ENCODE measurements at regions not wholly inside any gene's neighbourhood (a gene's known extent, or its start where the extent isn't known, plus 50 kb on each side); places are given as distances from the start of the nearest gene placed in this dataset.

DNA sequence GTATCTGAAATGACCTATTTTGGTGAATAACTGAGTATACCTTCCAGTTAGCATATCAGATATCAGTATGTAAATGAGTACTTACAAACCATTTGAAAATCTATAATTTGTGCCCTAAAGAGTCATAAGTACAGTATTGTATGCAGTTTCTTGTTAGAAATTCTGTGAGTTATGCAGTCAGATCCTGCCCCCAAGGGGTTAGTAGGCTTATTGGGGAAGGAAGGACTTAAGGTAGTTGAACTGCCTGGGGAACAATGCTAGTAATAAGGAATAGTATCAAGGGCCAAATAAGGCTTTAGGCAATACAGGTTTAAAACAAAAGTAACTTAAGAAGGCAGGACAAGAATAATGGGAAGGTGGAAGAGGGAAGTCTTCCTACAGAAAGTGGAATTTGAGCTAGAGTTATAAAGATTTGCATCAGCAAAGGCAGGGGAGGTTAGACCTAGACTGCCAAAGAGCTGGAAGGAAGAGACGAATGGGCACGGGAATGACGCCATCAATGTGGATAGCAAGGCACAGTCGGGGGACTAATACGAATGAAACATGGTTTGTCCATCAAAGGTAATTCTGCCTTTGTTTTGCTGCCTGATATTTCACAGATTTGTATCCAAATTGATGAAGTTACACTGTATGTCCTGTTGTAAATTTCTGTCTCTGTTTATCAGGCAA, 182.9 kb upstream of the DPYD start:
- DNase-seq, result no peak

DNA sequence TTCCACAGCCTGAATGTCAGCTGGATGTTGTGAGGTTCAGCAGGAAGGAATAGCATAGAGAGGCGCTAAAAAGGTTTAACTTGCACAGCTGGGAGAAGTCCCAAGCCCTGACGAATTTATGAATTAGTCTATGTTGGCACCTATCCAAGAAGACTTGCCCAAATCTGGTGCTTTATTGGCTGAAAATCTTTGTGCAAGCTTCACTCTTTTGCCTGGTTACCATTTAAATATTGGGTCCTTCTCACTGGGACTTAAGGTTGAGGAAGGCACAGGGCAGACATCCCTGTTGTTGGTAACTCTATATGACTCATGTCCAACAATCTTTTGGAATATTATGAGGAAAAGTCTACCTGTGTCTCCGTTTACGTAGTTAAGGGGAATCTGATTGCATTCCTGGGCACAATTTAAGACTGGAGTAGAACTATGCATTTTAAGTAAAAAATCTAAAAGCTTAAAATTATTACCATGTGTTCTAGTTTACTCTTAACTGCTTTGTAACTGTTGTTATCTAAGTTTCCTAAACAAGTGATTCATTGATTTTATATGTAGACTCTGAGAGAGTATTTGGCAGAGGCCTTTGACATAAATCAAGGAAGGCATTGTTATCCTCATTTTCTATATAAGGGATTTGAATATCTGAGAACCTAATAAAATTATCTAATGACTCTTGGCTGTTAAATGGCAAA, 181.7 kb upstream of the DPYD start:
- no peak for DNase-seq

DNA sequence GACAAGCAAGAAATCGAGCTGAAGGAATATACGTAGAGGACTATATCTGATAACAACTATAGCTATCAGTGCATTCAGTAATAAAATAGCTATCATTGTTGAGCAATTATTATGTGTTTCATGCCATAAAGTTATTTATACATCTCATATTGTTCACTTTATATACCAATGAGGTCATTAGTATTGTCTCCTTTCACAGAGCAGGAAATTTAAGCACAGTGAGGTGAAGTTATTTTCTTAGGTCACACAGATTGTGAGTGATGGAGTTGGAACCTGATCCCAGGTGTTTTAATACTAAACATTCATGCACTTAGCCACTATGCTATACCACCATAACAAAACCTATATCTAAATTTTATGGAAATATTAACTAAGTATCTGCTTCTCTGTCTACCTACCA, 180.5 kb upstream of the DPYD start:
- no peak for DNase-seq

DNA sequence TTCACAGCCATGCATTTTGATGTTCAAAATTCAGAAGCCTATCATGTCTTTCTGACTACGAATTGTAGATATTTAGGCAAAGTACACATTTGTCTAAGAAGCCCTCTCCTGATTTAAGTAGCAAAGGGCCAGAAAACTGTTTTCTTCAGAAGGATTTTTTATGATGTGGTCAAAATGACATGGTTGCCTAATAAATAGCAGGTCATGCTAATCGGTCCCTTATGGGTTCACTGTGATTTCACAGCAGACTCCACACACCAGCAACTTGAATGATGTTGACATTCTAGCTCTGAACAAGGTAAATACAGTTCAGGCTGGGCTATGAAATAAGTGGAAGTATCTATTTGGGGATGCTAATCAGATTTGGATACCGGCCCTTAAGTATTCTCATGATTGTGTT, 178.7 kb upstream of the DPYD start:
- no peak for DNase-seq

DNA sequence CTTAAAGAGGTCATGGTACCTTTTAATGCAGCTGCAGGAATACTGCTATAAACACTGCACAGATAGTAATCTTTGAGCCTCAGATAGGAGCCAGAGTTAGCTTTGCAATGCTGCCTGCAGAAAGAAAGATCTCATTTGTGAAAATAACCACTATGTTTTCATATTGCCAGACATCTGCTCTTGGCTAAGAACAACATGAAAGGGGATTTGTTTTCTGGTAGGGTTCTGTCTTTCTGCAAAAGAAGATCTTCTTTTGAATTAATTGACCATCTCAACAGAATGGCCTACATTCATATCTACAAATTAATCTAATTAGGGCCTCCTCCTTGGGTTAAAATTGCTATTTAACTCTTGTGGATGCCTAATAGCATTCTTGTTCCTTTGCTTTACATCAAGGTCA, 177.6 kb upstream of the DPYD start:
- no peak for DNase-seq

DNA sequence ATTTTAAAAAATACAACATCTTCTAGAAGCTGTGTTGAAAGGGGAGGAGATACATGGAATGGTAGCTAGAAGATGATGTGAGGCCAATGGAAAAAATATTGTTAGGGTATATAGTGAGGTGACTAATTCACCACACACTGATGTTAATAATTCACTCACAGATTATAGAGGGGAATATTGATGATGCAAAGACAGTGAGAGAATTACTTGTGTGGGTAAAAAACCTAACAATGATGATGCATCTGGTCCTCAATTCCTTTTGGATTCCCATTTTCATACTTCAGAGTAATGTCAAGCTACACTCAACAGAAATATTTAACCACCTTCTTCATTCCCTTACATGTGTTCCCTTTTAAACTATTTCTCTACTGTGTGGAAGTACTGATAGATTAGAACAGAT, 169.5 kb upstream of the DPYD start:
- DNase-seq, result no peak

DNA sequence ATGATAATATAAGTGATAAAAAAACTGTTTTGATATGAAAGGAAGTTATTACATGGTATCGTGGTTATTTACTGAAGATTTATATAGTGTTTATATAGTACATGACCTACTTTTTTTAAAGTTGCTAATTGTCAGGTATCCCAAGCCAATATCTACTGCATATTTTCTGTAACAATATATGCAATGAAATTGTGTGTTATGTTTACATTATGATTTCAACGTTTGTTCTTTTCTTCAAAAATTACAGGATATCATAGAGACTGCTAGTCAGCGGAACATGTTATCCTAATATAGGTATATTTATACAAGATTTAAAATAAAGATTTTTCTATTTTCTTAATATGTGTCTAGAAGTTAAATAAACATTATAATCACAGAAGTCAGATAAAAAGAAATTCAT, 167.5 kb upstream of the DPYD start:
- no peak for DNase-seq

DNA sequence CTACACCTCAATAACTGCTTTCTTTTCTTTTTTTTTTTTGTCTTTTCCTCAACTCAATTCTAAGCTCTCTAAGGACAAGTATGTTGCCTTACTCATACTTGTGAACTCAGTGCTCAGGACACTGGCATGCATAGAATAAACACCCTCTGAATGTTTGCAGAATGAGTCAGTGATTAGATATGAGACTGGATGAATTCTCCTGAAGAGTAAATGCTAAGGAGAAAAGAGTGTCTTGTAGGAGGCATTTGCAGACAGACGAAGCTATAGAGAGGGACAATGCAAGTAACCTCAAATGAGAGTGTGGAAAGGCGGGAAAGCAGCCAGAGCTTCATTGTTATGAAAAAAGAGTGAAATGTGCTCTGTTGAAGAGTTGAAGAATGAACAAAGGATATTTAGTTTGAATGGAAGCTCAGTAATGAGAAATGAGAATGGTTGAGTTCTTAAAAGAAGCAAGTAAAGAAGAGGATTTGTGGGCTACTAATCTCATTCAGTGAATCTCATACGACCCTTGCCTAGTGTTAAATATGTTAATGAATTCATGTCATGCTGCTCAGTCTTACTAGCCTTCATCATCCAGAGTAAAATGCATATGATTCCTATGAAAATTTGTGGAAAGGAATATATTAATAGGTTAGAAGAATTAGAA, 166.1 kb upstream of the DPYD start:
- DNase-seq, result no peak

DNA sequence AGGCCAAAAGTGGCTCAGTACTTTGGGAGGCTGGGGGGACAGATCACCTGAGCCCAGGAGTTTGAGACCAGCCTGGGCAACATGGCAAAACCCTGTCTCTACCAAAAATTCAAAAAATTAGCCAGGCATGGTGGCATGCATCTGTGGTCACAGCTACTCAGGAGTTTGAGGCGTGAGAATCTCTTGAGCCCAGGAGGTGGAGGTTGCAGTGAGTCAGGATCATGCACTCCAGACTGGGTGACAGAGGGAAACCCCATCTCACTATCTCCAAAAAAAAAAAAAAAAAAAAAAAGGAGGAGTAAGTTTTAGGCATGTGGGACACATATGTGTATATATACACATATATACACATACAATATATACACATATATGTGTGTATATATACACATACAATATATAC, 165.3 kb upstream of the DPYD start:
- no peak for DNase-seq

DNA sequence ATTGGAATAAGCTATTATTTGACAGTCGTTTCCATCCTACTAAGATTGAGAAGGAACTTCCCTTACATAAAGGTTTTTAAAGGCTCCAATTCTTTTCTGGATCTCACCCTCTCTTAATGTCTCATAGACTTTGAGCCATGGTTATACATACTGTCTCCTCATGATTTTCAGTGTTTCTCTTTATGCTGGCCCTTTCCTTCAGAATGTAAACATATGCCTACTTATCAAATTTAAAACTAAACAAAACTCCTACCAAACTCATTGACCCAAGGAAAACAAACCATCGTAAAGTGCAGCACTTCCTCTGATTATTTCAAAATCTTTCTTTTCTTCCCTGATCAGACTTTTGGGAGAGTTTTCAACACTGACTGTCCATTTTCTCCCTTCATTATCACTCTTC, 163.4 kb upstream of the DPYD start:
- no peak for DNase-seq

DNA sequence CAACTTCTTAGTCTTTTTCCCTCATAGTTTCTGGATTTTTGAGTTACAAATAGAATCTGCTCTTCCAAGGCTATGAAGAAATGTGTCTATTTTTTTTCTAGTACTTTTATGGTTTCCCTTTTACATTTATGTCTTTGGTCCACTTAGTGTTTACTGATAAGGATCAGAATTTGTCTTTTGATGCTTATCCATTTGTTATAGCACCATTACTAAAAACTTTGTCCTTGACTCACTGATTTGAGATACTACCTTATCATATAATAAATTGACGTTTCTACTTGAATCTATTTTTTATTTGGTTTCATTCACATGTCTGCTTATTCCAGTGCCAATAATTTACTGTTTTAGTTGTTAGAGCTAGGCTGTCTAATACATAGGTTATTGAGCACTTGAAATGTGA, 161.1 kb upstream of the DPYD start:
- DNase-seq, result no peak

DNA sequence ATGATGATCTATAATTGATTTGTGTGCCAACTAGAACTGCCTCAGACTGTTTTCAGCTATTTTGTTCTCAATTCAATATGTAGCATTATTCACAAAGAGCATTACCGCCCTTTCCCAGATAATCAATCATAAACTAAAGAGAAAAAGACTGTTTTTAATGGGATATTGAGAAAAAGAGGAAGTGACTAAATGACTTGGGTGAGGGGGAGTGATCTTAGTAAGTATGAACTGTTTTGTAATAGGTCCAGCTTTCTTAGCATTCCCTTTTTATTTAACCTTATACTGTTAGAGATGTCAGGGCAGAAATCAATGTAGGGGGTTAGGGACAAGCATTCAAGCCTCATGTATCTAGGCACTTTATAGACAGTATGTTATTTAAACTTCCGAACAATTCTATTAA, 157.8 kb upstream of the DPYD start:
- DNase-seq, result no peak

DNA sequence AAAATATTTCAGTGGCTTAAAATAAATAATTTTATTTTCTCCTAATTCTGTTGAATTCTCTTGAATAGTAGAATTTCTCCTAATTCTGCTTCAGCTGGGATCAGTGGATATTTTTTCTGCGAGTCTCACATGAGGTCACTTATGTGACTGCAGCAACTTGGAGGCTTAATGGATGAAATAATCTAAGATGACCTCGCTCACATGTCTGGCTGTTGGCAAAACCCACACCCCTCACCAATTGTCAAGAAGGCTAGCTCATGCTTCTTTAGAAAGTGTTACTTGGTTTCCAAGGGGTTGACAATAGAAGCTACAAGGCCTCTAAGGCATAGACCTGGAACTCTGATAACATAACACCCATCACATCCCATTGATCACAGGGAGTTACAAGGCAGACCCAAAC, 156.9 kb upstream of the DPYD start:
- DNase-seq, result no peak

DNA sequence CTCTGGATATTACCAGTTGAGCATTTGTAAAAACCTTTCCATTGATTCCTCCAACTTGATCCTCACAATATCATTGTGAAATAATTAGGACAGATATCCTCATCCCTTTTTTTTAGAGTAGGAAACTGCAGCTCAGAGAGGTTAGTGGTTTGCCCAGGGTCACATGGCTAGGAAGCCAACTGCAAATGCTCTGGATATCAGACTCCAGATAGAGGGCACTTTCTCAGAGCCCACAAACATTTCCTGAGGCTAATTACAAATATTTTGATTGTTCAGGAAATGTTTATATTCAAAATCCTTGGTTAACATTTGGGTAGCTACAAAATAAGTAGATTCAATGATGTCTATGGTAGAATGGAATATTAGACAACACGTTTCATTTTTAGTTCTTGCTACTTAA, 154.8 kb upstream of the DPYD start:
- DNase-seq, result no peak

DNA sequence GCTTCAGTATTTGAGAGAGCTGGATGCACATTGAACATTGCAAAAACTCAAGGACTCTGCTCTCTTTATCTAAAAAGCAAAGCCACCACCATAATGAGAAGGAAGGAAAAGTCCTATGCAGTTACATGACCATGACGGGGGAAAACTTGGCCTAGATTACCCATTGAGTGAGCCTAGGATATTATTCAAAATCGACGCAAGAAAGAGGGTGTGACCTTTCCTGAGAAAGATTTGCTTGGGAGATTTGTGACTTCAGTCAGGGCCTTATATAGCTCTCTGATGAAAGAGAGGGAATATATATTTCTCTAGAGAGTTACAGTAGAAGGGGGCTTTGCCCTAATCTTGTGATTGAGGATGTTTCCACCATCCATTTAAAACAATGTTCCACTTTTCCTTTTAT, 153.0 kb upstream of the DPYD start:
- no peak for DNase-seq

DNA sequence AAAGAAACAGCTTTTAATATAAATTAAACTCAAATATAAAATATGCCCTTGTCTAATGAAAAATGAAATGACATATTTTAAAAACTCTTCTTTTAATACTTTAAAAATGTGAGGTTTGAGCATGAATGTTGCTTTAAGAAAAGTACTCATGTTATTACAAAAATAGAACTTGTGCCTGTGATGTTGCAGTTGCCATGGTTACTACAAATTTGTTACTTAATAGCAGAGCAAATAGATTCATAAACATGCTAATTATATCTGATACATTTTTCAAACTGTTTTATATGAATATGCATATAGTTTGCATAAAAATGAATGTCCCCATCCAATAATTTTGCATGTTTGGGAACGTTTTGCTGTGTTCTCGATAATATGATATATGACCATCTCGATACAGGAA, 152.3 kb upstream of the DPYD start:
- no peak for DNase-seq

DNA sequence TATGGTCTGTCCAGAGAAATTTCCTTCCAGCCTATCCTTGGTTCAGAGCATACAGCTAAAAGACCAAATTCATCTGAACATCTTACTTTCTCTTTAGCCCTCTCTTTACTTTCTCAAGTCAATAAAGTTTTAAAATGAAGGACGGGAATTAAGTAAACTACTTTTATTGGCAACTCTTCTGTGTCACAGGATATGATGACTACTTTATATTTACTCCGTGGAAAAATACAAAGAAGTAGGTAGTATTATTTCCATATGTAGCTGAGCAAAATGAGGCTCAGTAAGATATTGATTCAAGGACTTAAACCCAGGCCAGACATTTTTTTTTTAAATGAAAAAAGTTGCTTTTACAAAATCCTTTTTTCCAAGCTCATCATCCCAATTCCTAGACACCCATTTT, 151.2 kb upstream of the DPYD start:
- no peak for DNase-seq

DNA sequence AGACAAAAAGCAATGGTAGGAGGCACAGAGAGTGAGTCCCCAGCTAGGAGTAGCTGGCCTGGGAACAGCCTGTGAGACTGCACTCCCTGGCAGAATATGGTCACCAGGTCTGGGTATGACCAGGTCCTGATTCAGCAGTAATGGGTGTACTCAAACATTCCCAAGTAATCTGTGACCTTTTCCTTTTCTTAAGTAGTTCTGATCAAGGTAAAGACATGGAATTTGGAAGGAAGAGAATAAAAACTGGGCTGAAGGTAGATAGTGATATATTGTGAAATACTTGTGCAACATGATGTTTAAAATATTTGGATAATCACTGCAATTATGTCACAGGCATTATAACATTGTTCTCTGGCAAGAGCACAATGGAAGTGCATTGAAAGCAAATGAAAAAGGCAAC, 147.2 kb upstream of the DPYD start:
- no peak for DNase-seq

DNA sequence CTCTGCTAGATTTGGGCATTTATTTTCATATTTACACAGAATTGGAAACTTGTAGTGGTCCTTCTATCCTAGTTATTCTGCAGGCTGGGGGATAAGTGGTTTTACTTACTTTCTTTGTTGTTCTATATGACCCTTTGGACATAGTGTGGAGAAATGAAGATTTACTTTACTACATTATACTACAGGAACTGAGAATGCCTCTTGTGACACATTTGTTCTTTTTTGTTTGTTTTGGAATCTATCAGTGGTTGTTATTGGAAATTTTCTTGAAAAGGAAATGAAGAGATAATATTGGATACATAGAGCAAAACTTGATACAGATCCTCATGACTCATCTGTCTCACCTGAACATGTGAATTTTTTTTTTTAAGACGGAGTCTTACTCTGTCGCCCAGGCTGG, 146.1 kb upstream of the DPYD start:
- DNase-seq, result no peak

DNA sequence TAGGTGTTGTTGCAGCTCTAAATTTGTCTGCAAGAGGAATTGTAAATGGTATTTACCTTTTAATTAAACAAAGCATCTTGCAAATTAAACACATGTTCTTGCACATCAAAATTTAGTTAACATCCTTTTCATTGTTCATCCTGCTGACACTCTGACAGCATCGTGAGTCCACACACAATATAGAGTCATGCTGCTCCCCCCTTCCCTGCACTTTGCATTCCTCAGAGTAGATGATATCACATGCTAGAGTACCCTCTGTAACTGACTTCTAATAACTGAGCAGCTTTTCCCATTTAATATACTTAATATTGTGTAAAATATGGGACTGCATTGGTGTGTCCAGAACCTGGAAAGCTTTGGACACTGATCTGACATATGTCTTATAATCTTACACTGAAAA, 138.8 kb upstream of the DPYD start:
- DNase-seq, result peak; percentile 9

DNA sequence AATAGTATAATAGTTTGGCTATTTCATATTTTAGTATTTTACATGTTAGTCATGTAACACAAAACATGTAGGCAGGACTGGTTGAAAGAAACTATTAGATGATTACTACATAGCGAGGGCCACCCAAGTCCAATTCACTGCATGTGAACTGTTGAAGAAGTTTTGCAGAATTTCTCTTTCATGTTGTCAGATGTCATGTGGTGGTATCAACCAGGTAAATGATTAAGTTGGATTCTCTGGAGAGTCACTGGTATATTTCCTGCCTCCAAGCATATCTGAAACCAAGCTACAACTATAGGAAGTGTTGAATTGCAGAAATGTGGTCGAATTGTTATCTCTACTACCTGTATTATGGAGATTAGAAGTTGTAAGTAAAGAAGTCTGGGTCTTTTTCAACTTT, 137.8 kb upstream of the DPYD start:
- no peak for DNase-seq

DNA sequence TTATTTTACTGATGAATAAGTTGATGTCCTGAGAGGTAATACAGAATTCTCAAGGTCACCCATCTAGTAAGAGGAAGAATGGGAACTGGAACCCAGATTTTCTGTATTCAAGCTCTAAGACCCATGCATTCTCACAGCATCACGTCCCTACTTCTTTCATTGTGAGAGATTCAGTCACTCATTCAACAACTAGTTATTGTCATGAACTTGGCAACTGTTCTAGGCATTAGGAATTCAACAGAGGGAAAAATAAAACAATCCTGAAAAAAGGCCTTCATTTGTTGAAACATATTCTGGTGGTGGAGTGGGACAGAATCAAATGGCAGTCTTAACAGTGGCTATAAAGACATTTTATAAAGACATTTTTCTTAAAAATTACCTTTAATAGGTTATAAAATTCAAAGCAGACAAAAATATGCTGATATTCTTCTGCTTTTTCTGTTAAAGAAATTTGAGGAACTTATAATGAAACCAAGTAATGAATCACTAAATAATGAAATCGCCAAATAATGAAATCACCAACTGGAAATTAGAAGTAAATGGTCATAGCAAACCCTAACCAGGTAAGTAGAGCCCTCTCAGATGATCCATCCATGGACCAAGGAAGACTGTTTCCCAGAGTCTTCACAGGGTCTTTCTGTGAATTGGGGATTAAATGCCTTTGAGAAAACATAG, 136.5 kb upstream of the DPYD start:
- DNase-seq, result no peak

DNA sequence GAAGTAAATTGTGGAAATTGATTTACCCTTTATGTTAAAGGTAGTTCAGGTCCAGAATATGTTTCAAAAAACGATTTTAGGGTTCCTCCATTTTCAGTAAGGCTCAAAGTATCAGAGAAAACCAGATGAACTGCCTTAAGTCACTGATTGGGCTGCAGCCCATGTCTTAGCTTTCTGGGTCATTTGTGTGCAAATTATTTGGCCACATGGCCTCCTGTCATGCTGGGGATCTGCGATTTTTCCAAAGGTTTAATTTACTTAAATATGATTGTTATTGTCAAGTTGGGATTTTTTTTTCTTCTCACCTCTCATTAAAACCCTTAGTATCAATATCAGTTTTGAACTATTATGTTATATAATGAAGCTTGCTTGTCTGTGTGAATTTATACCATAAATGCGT, 135.9 kb upstream of the DPYD start:
- no peak for DNase-seq

DNA sequence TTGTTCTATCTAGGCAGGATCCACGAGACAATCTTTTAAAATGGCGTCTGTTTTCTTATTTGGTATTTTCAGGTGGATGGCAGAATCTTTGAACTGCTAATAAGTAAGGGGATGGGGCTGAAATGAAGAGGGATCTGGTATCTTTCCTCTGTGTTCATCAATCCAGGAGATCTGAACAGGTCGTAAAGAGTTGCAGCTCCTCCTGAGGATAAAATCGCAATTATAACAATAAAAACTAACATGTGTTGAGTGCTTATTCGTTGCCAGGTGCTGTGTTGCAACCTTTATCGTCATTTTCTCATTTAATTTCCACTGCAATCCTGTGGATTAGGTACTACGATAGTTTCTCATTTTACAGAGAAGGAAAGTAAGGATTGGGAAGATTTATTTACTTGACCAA, 134.6 kb upstream of the DPYD start:
- no peak for DNase-seq
